HEK293 (cell line): ENCODE measurements at regions not wholly inside any gene's neighbourhood (a gene's known extent, or its start where the extent isn't known, plus 50 kb on each side); places are given as distances from the start of the nearest gene placed in this dataset.

Experiments
- BCL11A ChIP-seq: fragments of 450-650 bp; formaldehyde crosslinking; IDR thresholded peaks from 2 replicates; pipeline ENCODE4 v1.5.1; 2016; ENCODE audit warnings: low read depth, missing biosample characterization, missing genetic modification characterization
- KLF1 ChIP-seq: fragments of 450-650 bp; formaldehyde crosslinking; IDR thresholded peaks from 2 replicates; pipeline ENCODE4 v1.5.1; 2016; ENCODE audit warnings: missing biosample characterization, missing genetic modification characterization
- TCF7L2 ChIP-seq: IDR thresholded peaks from 2 replicates; pipeline ENCODE4 v1.6.1; 2011; ENCODE audit warnings: low read depth, mild to moderate bottlenecking, inconsistent platforms, low read length, moderate library complexity, borderline replicate concordance
- ZNF274 ChIP-seq, 2 experiments: fragments of 200-500 bp in 1 of 2; fragments of 450-650 bp in 1 of 2; sonication (Bioruptor generic) in 1 of 2; formaldehyde crosslinking in 1 of 2; IDR thresholded peaks; 2 replicates each; pipeline versions ENCODE4 v1.5.1 to v1.6.1; 2014 to 2016; ENCODE audit warnings: borderline replicate concordance in 1 of 2, inconsistent platforms in 1 of 2, low read length in 1 of 2, missing biosample characterization in 1 of 2, missing genetic modification characterization in 1 of 2
- ZNF423 ChIP-seq: fragments of 450-650 bp; formaldehyde crosslinking; IDR thresholded peaks from 2 replicates; pipeline ENCODE4 v1.5.1; 2016; ENCODE audit warnings: missing biosample characterization, missing genetic modification characterization
- TF ChIP-seq, protein P1 (sequence below): fragments of 450-650 bp; formaldehyde crosslinking; IDR thresholded peaks from 2 replicates; pipeline ENCODE4 v1.5.1; 2017; ENCODE audit warnings: missing biosample characterization, mild to moderate bottlenecking, missing genetic modification characterization, moderate library complexity
- TF ChIP-seq, protein P2 (sequence below): fragments of 450-650 bp; formaldehyde crosslinking; IDR thresholded peaks from 2 replicates; pipeline ENCODE4 v1.5.1; 2016; ENCODE audit warnings: missing biosample characterization, missing genetic modification characterization, low read depth
- TF ChIP-seq, protein P3 (sequence below): fragments of 450-650 bp; formaldehyde crosslinking; IDR thresholded peaks from 2 replicates; pipeline ENCODE4 v1.5.1; 2016; ENCODE audit warnings: missing biosample characterization, missing genetic modification characterization
- TF ChIP-seq, protein P4 (sequence below): fragments of 450-650 bp; formaldehyde crosslinking; conservative IDR thresholded peaks from 2 replicates; pipeline ENCODE4 v1.5.1; 2016; ENCODE audit warnings: low read depth, missing biosample characterization, missing genetic modification characterization
- TF ChIP-seq, protein P5 (sequence below): fragments of 450-650 bp; formaldehyde crosslinking; IDR thresholded peaks from 2 replicates; pipeline ENCODE4 v1.5.1; 2016; ENCODE audit warnings: missing biosample characterization, missing genetic modification characterization
- TF ChIP-seq, protein P6 (sequence below): fragments of 450-650 bp; formaldehyde crosslinking; IDR thresholded peaks from 2 replicates; pipeline ENCODE4 v1.5.1; 2016; ENCODE audit warnings: missing biosample characterization, missing genetic modification characterization
- TF ChIP-seq, protein P7 (sequence below): fragments of 450-650 bp; formaldehyde crosslinking; IDR thresholded peaks from 2 replicates; pipeline ENCODE4 v1.5.0; 2017; ENCODE audit warnings: missing biosample characterization, missing genetic modification characterization, borderline replicate concordance
- TF ChIP-seq, protein P8 (sequence below): fragments of 450-650 bp; formaldehyde crosslinking; IDR thresholded peaks from 2 replicates; pipeline ENCODE4 v1.5.1; 2016; ENCODE audit warnings: missing biosample characterization, missing genetic modification characterization

DNA sequence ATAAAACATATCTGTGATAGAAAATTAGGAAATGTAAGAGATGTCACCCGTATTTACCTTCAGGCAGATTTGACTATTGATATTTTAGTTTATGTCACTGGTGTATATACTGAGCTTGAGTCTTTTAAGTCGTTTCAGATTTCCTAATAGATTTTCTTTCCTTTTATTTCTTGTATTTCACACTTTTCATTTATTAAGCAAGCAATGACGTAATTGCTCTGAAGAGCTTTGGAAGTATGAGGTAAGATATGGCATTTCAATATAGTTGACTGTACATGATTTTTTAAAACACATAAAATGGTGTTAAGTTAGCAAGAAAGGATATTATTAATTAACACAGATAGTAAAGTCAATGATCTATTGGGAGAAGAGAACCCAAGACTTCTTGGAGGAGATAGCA lies 652.6 kb downstream of the SORCS1 start:
- TF ChIP-seq ZNF274 (IDR thresholded peaks at IDR 0.05; ENCODE audit: low read length) = no peak
- TF ChIP-seq ZNF274 (tag by site-specific recombination; IDR thresholded peaks at IDR 0.05; ENCODE audit: borderline replicate concordance) = no peak
- TF ChIP-seq, protein P1, sequence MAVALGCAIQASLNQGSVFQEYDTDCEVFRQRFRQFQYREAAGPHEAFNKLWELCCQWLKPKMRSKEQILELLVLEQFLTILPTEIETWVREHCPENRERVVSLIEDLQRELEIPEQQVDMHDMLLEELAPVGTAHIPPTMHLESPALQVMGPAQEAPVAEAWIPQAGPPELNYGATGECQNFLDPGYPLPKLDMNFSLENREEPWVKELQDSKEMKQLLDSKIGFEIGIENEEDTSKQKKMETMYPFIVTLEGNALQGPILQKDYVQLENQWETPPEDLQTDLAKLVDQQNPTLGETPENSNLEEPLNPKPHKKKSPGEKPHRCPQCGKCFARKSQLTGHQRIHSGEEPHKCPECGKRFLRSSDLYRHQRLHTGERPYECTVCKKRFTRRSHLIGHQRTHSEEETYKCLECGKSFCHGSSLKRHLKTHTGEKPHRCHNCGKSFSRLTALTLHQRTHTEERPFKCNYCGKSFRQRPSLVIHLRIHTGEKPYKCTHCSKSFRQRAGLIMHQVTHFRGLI = no peak
- TF ChIP-seq BCL11A (tag by site-specific recombination) = no peak
- TF ChIP-seq, protein P2, sequence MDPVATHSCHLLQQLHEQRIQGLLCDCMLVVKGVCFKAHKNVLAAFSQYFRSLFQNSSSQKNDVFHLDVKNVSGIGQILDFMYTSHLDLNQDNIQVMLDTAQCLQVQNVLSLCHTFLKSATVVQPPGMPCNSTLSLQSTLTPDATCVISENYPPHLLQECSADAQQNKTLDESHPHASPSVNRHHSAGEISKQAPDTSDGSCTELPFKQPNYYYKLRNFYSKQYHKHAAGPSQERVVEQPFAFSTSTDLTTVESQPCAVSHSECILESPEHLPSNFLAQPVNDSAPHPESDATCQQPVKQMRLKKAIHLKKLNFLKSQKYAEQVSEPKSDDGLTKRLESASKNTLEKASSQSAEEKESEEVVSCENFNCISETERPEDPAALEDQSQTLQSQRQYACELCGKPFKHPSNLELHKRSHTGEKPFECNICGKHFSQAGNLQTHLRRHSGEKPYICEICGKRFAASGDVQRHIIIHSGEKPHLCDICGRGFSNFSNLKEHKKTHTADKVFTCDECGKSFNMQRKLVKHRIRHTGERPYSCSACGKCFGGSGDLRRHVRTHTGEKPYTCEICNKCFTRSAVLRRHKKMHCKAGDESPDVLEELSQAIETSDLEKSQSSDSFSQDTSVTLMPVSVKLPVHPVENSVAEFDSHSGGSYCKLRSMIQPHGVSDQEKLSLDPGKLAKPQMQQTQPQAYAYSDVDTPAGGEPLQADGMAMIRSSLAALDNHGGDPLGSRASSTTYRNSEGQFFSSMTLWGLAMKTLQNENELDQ (tag by site-specific recombination) = no peak
- TF ChIP-seq, protein P3, sequence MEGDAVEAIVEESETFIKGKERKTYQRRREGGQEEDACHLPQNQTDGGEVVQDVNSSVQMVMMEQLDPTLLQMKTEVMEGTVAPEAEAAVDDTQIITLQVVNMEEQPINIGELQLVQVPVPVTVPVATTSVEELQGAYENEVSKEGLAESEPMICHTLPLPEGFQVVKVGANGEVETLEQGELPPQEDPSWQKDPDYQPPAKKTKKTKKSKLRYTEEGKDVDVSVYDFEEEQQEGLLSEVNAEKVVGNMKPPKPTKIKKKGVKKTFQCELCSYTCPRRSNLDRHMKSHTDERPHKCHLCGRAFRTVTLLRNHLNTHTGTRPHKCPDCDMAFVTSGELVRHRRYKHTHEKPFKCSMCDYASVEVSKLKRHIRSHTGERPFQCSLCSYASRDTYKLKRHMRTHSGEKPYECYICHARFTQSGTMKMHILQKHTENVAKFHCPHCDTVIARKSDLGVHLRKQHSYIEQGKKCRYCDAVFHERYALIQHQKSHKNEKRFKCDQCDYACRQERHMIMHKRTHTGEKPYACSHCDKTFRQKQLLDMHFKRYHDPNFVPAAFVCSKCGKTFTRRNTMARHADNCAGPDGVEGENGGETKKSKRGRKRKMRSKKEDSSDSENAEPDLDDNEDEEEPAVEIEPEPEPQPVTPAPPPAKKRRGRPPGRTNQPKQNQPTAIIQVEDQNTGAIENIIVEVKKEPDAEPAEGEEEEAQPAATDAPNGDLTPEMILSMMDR (tag by site-specific recombination) = no peak
- TF ChIP-seq, protein P4, sequence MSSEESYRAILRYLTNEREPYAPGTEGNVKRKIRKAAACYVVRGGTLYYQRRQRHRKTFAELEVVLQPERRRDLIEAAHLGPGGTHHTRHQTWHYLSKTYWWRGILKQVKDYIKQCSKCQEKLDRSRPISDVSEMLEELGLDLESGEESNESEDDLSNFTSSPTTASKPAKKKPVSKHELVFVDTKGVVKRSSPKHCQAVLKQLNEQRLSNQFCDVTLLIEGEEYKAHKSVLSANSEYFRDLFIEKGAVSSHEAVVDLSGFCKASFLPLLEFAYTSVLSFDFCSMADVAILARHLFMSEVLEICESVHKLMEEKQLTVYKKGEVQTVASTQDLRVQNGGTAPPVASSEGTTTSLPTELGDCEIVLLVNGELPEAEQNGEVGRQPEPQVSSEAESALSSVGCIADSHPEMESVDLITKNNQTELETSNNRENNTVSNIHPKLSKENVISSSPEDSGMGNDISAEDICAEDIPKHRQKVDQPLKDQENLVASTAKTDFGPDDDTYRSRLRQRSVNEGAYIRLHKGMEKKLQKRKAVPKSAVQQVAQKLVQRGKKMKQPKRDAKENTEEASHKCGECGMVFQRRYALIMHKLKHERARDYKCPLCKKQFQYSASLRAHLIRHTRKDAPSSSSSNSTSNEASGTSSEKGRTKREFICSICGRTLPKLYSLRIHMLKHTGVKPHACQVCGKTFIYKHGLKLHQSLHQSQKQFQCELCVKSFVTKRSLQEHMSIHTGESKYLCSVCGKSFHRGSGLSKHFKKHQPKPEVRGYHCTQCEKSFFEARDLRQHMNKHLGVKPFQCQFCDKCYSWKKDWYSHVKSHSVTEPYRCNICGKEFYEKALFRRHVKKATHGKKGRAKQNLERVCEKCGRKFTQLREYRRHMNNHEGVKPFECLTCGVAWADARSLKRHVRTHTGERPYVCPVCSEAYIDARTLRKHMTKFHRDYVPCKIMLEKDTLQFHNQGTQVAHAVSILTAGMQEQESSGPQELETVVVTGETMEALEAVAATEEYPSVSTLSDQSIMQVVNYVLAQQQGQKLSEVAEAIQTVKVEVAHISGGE (tag by site-specific recombination) = no peak
- TF ChIP-seq, protein P5, sequence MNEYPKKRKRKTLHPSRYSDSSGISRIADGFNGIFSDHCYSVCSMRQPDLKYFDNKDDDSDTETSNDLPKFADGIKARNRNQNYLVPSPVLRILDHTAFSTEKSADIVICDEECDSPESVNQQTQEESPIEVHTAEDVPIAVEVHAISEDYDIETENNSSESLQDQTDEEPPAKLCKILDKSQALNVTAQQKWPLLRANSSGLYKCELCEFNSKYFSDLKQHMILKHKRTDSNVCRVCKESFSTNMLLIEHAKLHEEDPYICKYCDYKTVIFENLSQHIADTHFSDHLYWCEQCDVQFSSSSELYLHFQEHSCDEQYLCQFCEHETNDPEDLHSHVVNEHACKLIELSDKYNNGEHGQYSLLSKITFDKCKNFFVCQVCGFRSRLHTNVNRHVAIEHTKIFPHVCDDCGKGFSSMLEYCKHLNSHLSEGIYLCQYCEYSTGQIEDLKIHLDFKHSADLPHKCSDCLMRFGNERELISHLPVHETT (tag by site-specific recombination) = no peak
- TF ChIP-seq TCF7L2 = no peak
- TF ChIP-seq, protein P6, sequence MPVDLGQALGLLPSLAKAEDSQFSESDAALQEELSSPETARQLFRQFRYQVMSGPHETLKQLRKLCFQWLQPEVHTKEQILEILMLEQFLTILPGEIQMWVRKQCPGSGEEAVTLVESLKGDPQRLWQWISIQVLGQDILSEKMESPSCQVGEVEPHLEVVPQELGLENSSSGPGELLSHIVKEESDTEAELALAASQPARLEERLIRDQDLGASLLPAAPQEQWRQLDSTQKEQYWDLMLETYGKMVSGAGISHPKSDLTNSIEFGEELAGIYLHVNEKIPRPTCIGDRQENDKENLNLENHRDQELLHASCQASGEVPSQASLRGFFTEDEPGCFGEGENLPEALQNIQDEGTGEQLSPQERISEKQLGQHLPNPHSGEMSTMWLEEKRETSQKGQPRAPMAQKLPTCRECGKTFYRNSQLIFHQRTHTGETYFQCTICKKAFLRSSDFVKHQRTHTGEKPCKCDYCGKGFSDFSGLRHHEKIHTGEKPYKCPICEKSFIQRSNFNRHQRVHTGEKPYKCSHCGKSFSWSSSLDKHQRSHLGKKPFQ (tag by site-specific recombination) = no peak
- TF ChIP-seq, protein P7, sequence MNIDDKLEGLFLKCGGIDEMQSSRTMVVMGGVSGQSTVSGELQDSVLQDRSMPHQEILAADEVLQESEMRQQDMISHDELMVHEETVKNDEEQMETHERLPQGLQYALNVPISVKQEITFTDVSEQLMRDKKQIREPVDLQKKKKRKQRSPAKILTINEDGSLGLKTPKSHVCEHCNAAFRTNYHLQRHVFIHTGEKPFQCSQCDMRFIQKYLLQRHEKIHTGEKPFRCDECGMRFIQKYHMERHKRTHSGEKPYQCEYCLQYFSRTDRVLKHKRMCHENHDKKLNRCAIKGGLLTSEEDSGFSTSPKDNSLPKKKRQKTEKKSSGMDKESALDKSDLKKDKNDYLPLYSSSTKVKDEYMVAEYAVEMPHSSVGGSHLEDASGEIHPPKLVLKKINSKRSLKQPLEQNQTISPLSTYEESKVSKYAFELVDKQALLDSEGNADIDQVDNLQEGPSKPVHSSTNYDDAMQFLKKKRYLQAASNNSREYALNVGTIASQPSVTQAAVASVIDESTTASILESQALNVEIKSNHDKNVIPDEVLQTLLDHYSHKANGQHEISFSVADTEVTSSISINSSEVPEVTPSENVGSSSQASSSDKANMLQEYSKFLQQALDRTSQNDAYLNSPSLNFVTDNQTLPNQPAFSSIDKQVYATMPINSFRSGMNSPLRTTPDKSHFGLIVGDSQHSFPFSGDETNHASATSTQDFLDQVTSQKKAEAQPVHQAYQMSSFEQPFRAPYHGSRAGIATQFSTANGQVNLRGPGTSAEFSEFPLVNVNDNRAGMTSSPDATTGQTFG (tag by site-specific recombination) = no peak
- no peak for TF ChIP-seq KLF1 (tag by site-specific recombination)
- TF ChIP-seq ZNF423 (tag by site-specific recombination) = no peak
- TF ChIP-seq, protein P8, sequence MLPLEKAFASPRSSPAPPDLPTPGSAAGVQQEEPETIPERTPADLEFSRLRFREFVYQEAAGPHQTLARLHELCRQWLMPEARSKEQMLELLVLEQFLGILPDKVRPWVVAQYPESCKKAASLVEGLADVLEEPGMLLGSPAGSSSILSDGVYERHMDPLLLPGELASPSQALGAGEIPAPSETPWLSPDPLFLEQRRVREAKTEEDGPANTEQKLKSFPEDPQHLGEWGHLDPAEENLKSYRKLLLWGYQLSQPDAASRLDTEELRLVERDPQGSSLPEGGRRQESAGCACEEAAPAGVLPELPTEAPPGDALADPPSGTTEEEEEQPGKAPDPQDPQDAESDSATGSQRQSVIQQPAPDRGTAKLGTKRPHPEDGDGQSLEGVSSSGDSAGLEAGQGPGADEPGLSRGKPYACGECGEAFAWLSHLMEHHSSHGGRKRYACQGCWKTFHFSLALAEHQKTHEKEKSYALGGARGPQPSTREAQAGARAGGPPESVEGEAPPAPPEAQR (tag by site-specific recombination) = no peak
